Adrenal gland (tissue), 9 donors: ENCODE measurements at regions not wholly inside any gene's neighbourhood (a gene's known extent, or its start where the extent isn't known, plus 50 kb on each side); places are given as distances from the start of the nearest gene placed in this dataset.

Source experiments
- DNase-seq, 7 donors: peaks; one replicate each; pipeline ENCODE4 v3.0.0-alpha.2; 2019 to 2020
- H3K27ac ChIP-seq, 5 donors: fragments of 200-600 bp; sonication (generic) in 4 of 5; 1 replicate in 3 of 5; 2 replicates in 2 of 5; pipeline versions ENCODE4 v1.5.1 to v1.8.0; 2016 to 2020; ENCODE audit warnings: mild to moderate bottlenecking in 1 of 5
- H3K27me3 ChIP-seq: fragments of 200-600 bp; 2 replicates; pipeline ENCODE4 v1.8.0; 2021
- H3K36me3 ChIP-seq, 2 donors: fragments of 200-600 bp; replicated peaks in 1 of 2; 1 replicate in 1 of 2; 2 replicates in 1 of 2; pipeline versions ENCODE4 v1.5.1 to v1.8.0; 2018 to 2022
- H3K4me1 ChIP-seq, 2 donors: fragments of 200-600 bp; replicated peaks in 1 of 2; 1 replicate in 1 of 2; 2 replicates in 1 of 2; pipeline versions ENCODE4 v1.5.1 to v1.8.0; 2018 to 2021
- H3K4me3 ChIP-seq, 4 donors: fragments of 200-600 bp; sonication (generic) in 3 of 4; one replicate each; pipeline ENCODE4 v1.5.1; 2016 to 2018
- H3K9me3 ChIP-seq, 3 donors: fragments of 200-600 bp; sonication (generic) in 1 of 3; replicated peaks in 1 of 3; 1 replicate in 2 of 3; 2 replicates in 1 of 3; pipeline versions ENCODE4 v1.5.1 to v1.8.0; 2016 to 2021
- POLR2A ChIP-seq, 2 donors: fragments of 450-650 bp; IDR thresholded peaks; one replicate each; pipeline ENCODE4 v1.6.1; 2017; ENCODE audit warnings: antibody characterized with exemption in 2 of 2, mild to moderate bottlenecking in 2 of 2, moderate library complexity in 1 of 2
- WGBS, 4 donors: extraction: QIAGEN DNeasy Blood & Tissue Kit in 2 of 4; methylation state at CpG; one replicate each; pipeline versions ENCODE4 v1.1.5 to v1.1.7; 2013 to 2017; 5-methylcytosine and 5-hydroxymethylcytosine counted together
- intact Hi-C, 2 donors: fragments of 100-400 bp; cut with DNase I; formaldehyde crosslinking; loops; one replicate each; pipeline versions ENCODE4 v1.14.1 to v1.15.0; 2022 to 2023
- TF ChIP-seq, protein P1 (sequence below), 6 experiments: fragments of 450-650 bp in 4 of 6; fragments of 200-600 bp in 2 of 6; sonication (generic) in 1 of 6; IDR thresholded peaks; 1 replicate in 5 of 6; 2 replicates in 1 of 6; pipeline versions ENCODE4 v1.5.1 to v1.8.0; 2016 to 2021; ENCODE audit warnings: antibody characterized with exemption in 6 of 6, mild to moderate bottlenecking in 2 of 6, moderate library complexity in 1 of 6
- donor health status: healthy with polysubstance abuse.
- donor health status: Bipolar disorder and iron deficiency.
- donor health status: DM: yes; HTN: yes; CAD: no.
- donor health status: DM: no; HTN: no; CAD: no.
- donor health status: DM: no; HTN: no; CAD: no.

DNA sequence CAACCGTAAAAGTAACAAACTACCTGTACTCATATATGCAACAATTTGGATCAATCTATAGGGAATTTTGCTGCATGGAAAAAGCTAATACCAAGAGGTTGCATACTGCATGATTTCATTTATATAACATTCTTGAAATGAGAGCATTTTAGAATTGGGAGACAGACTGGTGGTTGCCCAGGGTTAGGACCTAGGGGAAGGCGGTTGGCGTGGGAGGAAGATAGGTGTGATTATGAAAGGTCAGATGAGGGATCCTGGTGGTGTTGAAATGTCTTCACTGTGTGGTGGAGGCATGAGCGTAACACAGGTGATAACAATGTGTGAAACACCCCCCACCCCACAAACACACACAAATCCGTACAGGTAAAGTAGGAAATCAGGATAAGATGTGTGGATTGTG lies 176.6 kb upstream of the ZBED5 start:
- no peaks in the 10 kb centered on the region for H3K27me3 ChIP-seq
- no peak for DNase-seq
- H3K36me3 ChIP-seq: no peaks in the 10 kb centered on the region
- WGBS, 4 donors: 56 to 84% (median 70%) methylated on average over 5 of the region's 5 CpGs
- H3K27ac ChIP-seq: no peak overlapping the region
- no peak for TF ChIP-seq POLR2A (IDR thresholded peaks at IDR 0.05)
- TF ChIP-seq, protein P1, sequence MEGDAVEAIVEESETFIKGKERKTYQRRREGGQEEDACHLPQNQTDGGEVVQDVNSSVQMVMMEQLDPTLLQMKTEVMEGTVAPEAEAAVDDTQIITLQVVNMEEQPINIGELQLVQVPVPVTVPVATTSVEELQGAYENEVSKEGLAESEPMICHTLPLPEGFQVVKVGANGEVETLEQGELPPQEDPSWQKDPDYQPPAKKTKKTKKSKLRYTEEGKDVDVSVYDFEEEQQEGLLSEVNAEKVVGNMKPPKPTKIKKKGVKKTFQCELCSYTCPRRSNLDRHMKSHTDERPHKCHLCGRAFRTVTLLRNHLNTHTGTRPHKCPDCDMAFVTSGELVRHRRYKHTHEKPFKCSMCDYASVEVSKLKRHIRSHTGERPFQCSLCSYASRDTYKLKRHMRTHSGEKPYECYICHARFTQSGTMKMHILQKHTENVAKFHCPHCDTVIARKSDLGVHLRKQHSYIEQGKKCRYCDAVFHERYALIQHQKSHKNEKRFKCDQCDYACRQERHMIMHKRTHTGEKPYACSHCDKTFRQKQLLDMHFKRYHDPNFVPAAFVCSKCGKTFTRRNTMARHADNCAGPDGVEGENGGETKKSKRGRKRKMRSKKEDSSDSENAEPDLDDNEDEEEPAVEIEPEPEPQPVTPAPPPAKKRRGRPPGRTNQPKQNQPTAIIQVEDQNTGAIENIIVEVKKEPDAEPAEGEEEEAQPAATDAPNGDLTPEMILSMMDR (IDR thresholded peaks at IDR 0.05): no peak
- H3K4me3 ChIP-seq: no peak overlapping the region
- peaks cover 0 to 10% of the 10 kb centered on the region in 2 donors for H3K4me1 ChIP-seq
- H3K9me3 ChIP-seq: no peaks in the 10 kb centered on the region
- intact Hi-C loops: no loop called here

DNA sequence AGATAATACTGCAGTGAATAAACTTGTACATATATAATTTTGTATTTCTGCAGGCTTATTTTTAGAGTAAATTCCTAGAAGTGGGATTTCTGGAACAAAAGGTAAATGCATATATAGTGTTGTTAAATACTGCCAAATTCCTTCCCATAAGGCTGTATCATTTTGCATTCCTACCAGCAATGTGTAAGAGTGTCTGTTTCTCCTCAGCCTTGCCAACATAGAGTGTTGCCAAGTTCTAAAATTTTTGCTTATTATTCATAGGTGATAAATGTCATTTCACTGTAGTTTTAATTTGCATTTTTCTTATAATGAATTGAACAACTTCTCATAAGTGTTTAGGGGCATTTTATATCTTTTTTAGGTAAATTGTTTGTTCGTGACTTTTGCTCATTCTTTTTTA lies 174.2 kb upstream of the ZBED5 start:
- no peak for TF ChIP-seq POLR2A (IDR thresholded peaks at IDR 0.05)
- TF ChIP-seq, protein P1 (IDR thresholded peaks at IDR 0.05): no peak
- H3K9me3 ChIP-seq: no peaks in the 10 kb centered on the region
- no peaks in the 10 kb centered on the region for H3K4me1 ChIP-seq
- DNase-seq: no peak
- no peaks in the 10 kb centered on the region for H3K27me3 ChIP-seq
- intact Hi-C loops: no loop called here
- no peak overlapping the region for H3K4me3 ChIP-seq
- 75 to 89% (median 78%) methylated on average over 1 of the region's 1 CpG for WGBS, 4 donors
- H3K27ac ChIP-seq: no peak overlapping the region
- H3K36me3 ChIP-seq: no peaks in the 10 kb centered on the region

DNA sequence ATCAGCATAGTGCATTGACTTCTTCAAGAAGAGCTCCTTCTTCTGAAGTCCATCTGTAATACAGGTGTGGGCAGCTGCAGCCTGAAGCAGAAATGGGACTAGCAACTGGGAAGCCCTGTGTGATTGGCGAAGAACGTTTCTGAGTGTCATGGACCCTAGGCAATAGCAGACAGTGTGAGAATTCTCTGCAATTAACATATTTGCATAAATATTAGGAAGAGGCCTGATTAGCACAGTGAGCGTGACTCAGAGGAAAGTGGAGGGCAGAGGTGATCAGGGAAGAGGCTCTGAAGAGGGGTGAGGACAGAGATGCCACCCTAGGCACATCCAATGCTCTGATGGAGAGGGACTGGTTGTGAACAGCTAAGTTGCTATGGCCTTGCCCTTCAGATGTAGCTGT lies 171.2 kb upstream of the ZBED5 start:
- Histone ChIP-seq H3K27ac (no peak overlapping the region), H3K4me3 (no peak overlapping the region), H3K36me3 (no peaks in the 10 kb centered on the region), H3K27me3 (no peaks in the 10 kb centered on the region), H3K9me3 (no peaks in the 10 kb centered on the region), H3K4me1 (no peaks in the 10 kb centered on the region)
- TF ChIP-seq, protein P1 (IDR thresholded peaks at IDR 0.05): no peak
- intact Hi-C loops: loop anchor here in 1 of 2 donors (10.0 kb wide), 1 partner anchor 234 kb away; no protein-coding TSS in a partner anchor
- DNase-seq: no peak
- WGBS, 4 donors: 85 to 90% (median 87%) methylated on average over 3 of the region's 3 CpGs

- TF ChIP-seq, protein P1 (IDR thresholded peaks at IDR 0.05): peak; percentile 61 to 74 (median 70)
- TF ChIP-seq POLR2A (IDR thresholded peaks at IDR 0.05): no peak
- DNase-seq: peak; percentile 54 to 84 (median 71)
- Histone ChIP-seq H3K4me1 (no peaks in the 10 kb centered on the region), H3K4me3 (no peak overlapping the region), H3K27me3 (no peaks in the 10 kb centered on the region), H3K9me3 (no peaks in the 10 kb centered on the region), H3K36me3 (no peaks in the 10 kb centered on the region), H3K27ac (no peak overlapping the region)
- 14 to 24% (median 20%) methylated on average over 5 of the region's 5 CpGs for WGBS, 4 donors
- intact Hi-C loops: loop anchor here in 1 of 2 donors (10.0 kb wide), 1 partner anchor 233 kb away; no protein-coding TSS in a partner anchor
Observed at GRCh38 chr11:11028017-11028692, 170.3 kb upstream of the ZBED5 start.
